ENCODE measurements at regions not wholly inside any gene's neighbourhood (a gene's known extent, or its start where the extent isn't known, plus 50 kb on each side); places are given as distances from the start of the nearest gene placed in this dataset.

DNA sequence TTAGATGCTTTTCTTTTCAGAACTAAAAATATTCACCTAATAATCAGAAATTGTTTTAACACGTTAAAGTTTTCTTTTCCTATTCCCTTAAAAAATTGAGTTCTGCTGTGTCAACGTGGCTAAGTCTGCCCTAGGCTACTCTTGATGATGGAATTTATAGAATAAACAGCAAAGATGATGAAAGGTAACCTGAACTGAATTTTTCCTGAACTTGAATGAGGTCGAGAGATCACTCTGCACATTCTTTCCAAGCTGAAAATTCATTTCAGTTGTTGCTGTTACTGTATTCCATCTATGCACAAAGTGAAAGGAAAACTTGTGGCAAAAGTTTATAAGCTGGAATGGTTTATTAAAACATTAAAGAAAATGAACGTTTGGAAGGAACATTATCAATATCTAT lies 245.9 kb upstream of the GIMD1 start:
- TF ChIP-seq CTCF (IDR thresholded peaks at IDR 0.05) (no peak), POLR2AphosphoS5 (IDR thresholded peaks at IDR 0.05; ENCODE audit: low read depth, low read length) (no peak), SIN3A (IDR thresholded peaks at IDR 0.05; ENCODE audit: borderline replicate concordance, insufficient read depth, low read depth, low read length) (no peak), REST (IDR thresholded peaks at IDR 0.05; ENCODE audit: insufficient read depth in 1 of 2, low read depth in 2 of 2, low read length in 1 of 2) (no peak), TCF7L2 (IDR thresholded peaks at IDR 0.05; ENCODE audit: low read depth, low read length) (no peak)

Data from Panc1 (cell line).